C4-2B (cell line): ENCODE measurements at regions not wholly inside any gene's neighbourhood (a gene's known extent, or its start where the extent isn't known, plus 50 kb on each side); places are given as distances from the start of the nearest gene placed in this dataset.

Experiments
- CTCF ChIP-seq: fragments of 450-650 bp; conservative IDR thresholded peaks from 2 replicates; pipeline ENCODE4 v1.5.1; 2017; ENCODE audit warnings: mild to moderate bottlenecking
- ZFX ChIP-seq: fragments of 450-650 bp; IDR thresholded peaks from 2 replicates; pipeline ENCODE4 v1.6.1; 2017

GRCh38 chr15:61798631-61799030, 261.6 kb downstream of the VPS13C start:
- TF ChIP-seq CTCF: no peak
- no peak for TF ChIP-seq ZFX
